ENCODE measurements at regions not wholly inside any gene's neighbourhood (a gene's known extent, or its start where the extent isn't known, plus 50 kb on each side); places are given as distances from the start of the nearest gene placed in this dataset.

GRCh38 chr11:11025087-11025486, 167.2 kb upstream of the ZBED5 start:
- H3K79me2 ChIP-seq (ENCODE audit: insufficient read depth, low read length) = no peaks in the 10 kb centered on the region
- H3K36me3 ChIP-seq (ENCODE audit: control insufficient read depth in 1 of 2, insufficient read depth in 2 of 2, low read length in 2 of 2) = no peaks in the 10 kb centered on the region
- H3K9ac ChIP-seq (ENCODE audit: low read length) = no peak overlapping the region
- no peaks in the 10 kb centered on the region for H4K20me1 ChIP-seq (ENCODE audit: insufficient read depth)
- ChIA-PET RAD21 (ENCODE audit: low non-redundant PET in 1 of 2, low total read pairs in 2 of 2, uncharacterized antibody in 2 of 2, unreplicated experiment in 2 of 2) (interaction anchor here in 1 of 2 experiments (2.4 kb wide), 1 partner anchor 91 kb away, joined by 6 read pairs; no protein-coding TSS in a partner anchor), CTCF (interaction anchor here (2.9 kb wide), 1 partner anchor 91 kb away, joined by 30 read pairs; no protein-coding TSS in a partner anchor), POLR2A (no interaction called here)
- H3K4me2 ChIP-seq (ENCODE audit: low read length) = no peak overlapping the region
- no peaks in the 10 kb centered on the region for H3K9me3 ChIP-seq (ENCODE audit: control insufficient read depth in 1 of 2, insufficient read depth in 1 of 2, low read depth in 1 of 2, low read length in 2 of 2)
- TF ChIP-seq YY1 (IDR thresholded peaks at IDR 0.05; ENCODE audit: extremely low read depth, insufficient replicate concordance, low read depth, low read length) (no peak), POLR2A (IDR thresholded peaks at IDR 0.05; ENCODE audit: borderline replicate concordance, extremely low read depth, insufficient read depth, insufficient read length) (no peak), FOSL1 (IDR thresholded peaks at IDR 0.05; ENCODE audit: low read depth) (no peak), SP1 (IDR thresholded peaks at IDR 0.05; ENCODE audit: low read depth) (no peak), JUND (IDR thresholded peaks at IDR 0.05) (no peak), TCF7L2 (IDR thresholded peaks at IDR 0.05; ENCODE audit: borderline replicate concordance, extremely low read depth, insufficient read depth, insufficient read length) (no peak), SRF (IDR thresholded peaks at IDR 0.05; ENCODE audit: low read depth) (no peak), EZH2phosphoT487 (IDR thresholded peaks at IDR 0.05; ENCODE audit: borderline replicate concordance) (no peak), RAD21 (IDR thresholded peaks at IDR 0.05; ENCODE audit: low read depth) (no peak), CEBPB (IDR thresholded peaks at IDR 0.05; ENCODE audit: low read depth) (no peak), ELF1 (IDR thresholded peaks at IDR 0.05; ENCODE audit: borderline replicate concordance, low read depth) (no peak), ZBTB33 (IDR thresholded peaks at IDR 0.05; ENCODE audit: extremely low read depth, insufficient replicate concordance, low read length) (no peak), CTCF (IDR thresholded peaks at IDR 0.05 in 2 of 3, conservative IDR thresholded peaks at IDR 0.05 in 1 of 3; ENCODE audit: borderline replicate concordance in 1 of 3, insufficient read depth in 1 of 3, low read depth in 2 of 3, low read length in 2 of 3) (no peak), ATF3 (IDR thresholded peaks at IDR 0.05) (no peak), REST (IDR thresholded peaks at IDR 0.05; ENCODE audit: low read depth) (no peak), EZH2 (IDR thresholded peaks at IDR 0.05) (no peak)
- no peaks in the 10 kb centered on the region for H3K9me2 ChIP-seq (ENCODE audit: insufficient read depth)
- no peaks in the 10 kb centered on the region for H3K27me3 ChIP-seq (ENCODE audit: insufficient read depth, low read length)
- DNase-seq (ENCODE audit: low read depth, low spot score) (no peak), ATAC-seq (no peak)
- intact Hi-C loops (cut with micrococcal nuclease) = loop anchor here (5.0 kb wide), 1 partner anchor 1017 kb away; no protein-coding TSS in a partner anchor
- H2AFZ ChIP-seq (ENCODE audit: low read depth, low read length, poor library complexity, severe bottlenecking) = no peak overlapping the region
- no peak overlapping the region for H3K27ac ChIP-seq (ENCODE audit: low read depth, low read length)
- H3K4me3 ChIP-seq (replicated peaks in 1 of 2; ENCODE audit: low read depth in 1 of 2, low read length in 2 of 2) = no peak overlapping the region
- no TSS peak for BruUV-seq (replicated peaks)
- peaks cover 0 to 6% of the 10 kb centered on the region in 2 experiments; a peak in 1 of 4 replicates for H3K4me1 ChIP-seq (ENCODE audit: control insufficient read depth in 1 of 2, insufficient read depth in 2 of 2, low read length in 2 of 2)

Data from HCT116 (cell line).